ENCODE measurements at regions not wholly inside any gene's neighbourhood (a gene's known extent, or its start where the extent isn't known, plus 50 kb on each side); places are given as distances from the start of the nearest gene placed in this dataset.

GRCh38 chr2:204416236-204416635, 129.0 kb upstream of the PARD3B start:
- no peak for DNase-seq (ENCODE audit: low read depth in 2 of 2)

DNA sequence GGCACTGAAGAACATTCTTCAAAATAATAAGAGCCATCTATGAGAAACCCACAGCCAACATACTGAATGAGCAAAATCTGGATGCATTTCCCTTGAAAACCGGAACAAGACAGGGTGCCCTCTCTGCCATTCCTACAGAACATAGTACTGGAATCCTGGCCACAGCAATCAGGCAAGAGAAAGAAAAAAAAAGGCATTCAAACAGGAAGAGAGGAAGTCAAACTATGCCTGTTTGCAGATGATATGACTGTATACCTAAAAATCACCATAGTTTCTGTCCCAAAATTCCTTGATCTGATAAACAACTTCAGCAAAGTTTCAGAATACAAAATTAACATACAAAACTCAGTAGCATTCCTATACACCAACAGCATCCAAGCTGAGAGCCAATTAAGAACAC, 119.5 kb upstream of the PARD3B start:
- DNase-seq (ENCODE audit: low read depth in 2 of 2): no peak

DNA sequence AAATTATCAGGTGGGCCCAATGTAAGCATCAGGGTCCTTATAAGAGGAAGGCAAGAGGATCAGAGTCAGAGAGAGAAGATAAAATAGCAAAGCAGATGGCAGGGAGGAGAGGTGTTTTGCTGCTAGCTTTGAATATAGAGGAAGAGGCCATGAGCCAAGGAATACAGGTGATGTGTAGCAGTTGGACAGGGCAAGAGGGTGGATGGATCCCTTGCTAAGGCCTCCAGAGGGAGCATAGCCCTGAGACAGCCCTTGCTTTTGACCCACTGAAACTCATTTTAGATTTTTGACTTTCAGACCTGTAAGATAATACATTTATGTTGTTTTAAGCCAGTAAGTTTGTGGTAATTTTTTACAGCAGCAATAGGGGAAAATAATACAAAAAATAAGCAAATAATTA, 116.6 kb upstream of the PARD3B start:
- DNase-seq (ENCODE audit: low read depth in 2 of 2): no peak

DNA sequence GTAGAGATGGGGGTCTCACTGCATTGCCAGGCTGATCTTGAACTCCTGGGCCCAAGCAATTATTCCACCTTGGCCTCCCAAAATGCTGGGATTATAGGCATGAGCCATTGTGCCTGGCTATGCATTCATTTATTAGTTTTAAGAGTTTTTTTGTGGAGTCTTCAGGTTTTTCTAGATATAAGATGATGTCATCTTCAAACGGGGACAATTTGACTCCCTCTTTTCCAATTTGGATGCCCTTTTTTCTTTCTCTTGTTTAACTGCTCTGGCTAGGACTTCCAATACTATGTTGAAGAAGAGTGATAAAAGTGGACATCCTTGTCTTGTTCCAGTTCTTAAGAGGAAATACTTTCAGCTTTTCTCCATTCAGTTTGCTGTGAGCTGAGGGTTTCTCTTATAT, 113.7 kb upstream of the PARD3B start:
- no peak for DNase-seq (ENCODE audit: low read depth in 2 of 2)

GRCh38 chr2:204432196-204432595, 113.1 kb upstream of the PARD3B start:
- no peak for DNase-seq (ENCODE audit: low read depth in 2 of 2)

GRCh38 chr2:204434660-204435462, 110.4 kb upstream of the PARD3B start:
- no peak for DNase-seq (ENCODE audit: low read depth in 2 of 2)

- DNase-seq (ENCODE audit: low read depth in 2 of 2): no peak
Measured at GRCh38 chr2:204436230-204436629, 109.0 kb upstream of the PARD3B start.

DNA sequence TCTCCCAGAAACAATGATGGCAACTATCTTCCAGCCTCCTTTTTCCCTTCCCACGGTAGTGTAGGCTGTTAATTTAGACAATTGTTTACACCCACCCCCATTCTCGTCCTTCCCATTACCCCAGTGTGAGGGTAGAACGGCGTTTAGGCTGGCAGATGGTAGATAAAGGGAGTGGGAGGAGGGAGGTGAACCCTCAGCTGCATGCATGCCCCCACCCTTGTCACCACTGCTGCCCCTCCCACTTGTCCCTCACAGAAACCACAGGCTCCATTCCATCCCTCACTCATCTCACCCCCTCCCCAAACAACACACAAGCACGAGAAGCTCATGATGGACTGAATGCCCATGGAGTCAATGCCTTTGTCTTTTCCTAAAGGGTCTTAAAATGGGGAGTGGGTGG, 107.9 kb upstream of the PARD3B start:
- no peak for DNase-seq (ENCODE audit: low read depth in 2 of 2)

GRCh38 chr2:204437815-204438756, 107.2 kb upstream of the PARD3B start:
- no peak for DNase-seq (ENCODE audit: low read depth in 2 of 2)

- DNase-seq (ENCODE audit: low read depth in 2 of 2): no peak
Measured at GRCh38 chr2:204441316-204441715, 104.0 kb upstream of the PARD3B start.

GRCh38 chr2:204445149-204445548, 100.1 kb upstream of the PARD3B start:
- no peak for DNase-seq (ENCODE audit: low read depth in 2 of 2)

GRCh38 chr2:204447722-204448121, 97.6 kb upstream of the PARD3B start:
- DNase-seq (ENCODE audit: low read depth in 2 of 2): no peak

- no peak for DNase-seq (ENCODE audit: low read depth in 2 of 2)
Measured at GRCh38 chr2:204449977-204450376, 95.3 kb upstream of the PARD3B start.

- no peak for DNase-seq (ENCODE audit: low read depth in 2 of 2)
Measured at GRCh38 chr2:204451766-204452165, 93.5 kb upstream of the PARD3B start.

- DNase-seq (ENCODE audit: low read depth in 2 of 2): no peak
Measured at GRCh38 chr2:204452464-204453023, 92.7 kb upstream of the PARD3B start.

GRCh38 chr2:204453730-204454167, 91.5 kb upstream of the PARD3B start:
- no peak for DNase-seq (ENCODE audit: low read depth in 2 of 2)

DNA sequence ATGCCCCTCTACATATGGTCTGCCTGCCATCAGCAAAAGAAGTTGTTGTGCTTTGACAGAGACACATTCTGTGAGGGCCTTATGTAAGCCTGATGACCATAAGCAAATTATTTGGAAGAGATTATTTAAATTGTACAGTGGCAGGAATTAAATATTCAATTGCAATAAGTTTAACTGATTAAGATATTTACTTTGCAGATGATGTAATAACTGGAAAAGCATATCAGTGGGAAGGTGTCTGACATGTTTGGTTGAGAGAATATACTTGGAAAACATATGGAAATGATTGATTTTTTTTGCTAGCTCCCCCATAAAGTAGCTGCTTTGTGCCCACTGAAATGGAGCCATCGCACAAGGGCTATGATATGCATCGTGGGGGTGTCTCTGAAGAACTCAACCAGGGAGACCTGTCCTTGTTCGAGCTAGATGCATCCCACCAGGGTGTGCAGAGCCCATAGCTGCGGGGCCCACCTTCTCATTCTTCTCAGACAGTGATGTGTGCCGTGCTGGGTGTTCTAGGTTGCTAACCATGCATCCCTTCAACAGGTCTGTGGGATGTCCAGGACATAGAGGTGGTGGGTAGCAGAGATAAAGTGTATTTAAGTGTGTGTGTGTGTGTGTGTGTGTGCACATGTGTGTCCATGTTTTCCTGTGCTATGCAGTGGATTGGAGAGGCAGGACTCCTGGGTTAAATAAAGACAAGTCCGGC, 90.4 kb upstream of the PARD3B start:
- DNase-seq (ENCODE audit: low read depth in 2 of 2): no peak

GRCh38 chr2:204468746-204469429, 76.4 kb upstream of the PARD3B start:
- DNase-seq (ENCODE audit: low read depth in 2 of 2): no peak

GRCh38 chr2:204470178-204470620, 75.1 kb upstream of the PARD3B start:
- no peak for DNase-seq (ENCODE audit: low read depth in 2 of 2)

DNA sequence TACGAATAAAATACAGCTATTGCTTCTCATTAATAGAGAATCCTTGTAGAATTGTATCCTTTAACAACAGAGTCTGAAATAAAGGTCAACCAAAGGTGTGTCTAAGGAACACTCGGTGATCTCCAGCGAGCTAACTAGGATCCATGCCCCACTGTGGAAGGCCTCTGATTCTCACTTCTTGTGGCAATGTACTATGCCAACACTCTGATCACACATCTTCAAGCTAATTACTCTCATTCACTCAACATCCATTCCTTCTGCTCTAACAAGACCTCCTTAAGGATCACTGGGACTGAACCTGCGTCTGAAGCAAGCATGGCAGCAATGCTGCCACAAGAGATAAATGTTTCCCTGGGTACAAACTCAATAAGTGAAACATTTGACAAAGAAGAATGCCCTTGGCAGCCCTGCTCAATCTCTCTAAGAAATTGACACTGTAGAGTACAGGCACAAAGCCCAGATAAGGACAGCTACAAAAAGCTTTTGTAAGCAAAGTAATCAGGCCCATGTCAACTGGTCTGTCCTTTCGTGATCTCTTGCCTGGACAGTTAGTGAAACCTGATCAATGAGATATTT, 74.6 kb upstream of the PARD3B start:
- DNase-seq (ENCODE audit: low read depth in 2 of 2): no peak

GRCh38 chr2:204472375-204472774, 72.9 kb upstream of the PARD3B start:
- no peak for DNase-seq (ENCODE audit: low read depth in 2 of 2)

Measured in stimulated activated CD8-positive, alpha-beta memory T cell treated with anti-CD3 and anti-CD28 coated beads, Interleukin-2, amount 100 ng/mL, for 48 hours (primary cell).